GM18505 (cell line): ENCODE measurements at regions not wholly inside any gene's neighbourhood (a gene's known extent, or its start where the extent isn't known, plus 50 kb on each side); places are given as distances from the start of the nearest gene placed in this dataset.

Experiments
- ATAC-seq: cut with Tn5 transposase; IDR thresholded peaks from one replicate; pipeline ENCODE4 v1.9.1; 2021; ENCODE audit not compliant: unreplicated experiment
- POLR2A ChIP-seq: IDR thresholded peaks from 4 replicates; pipeline ENCODE4 v1.6.1; 2011; ENCODE audit warnings: borderline replicate concordance; ENCODE audit not compliant: insufficient read depth, insufficient read length; ENCODE audit errors: extremely low read depth

- ATAC-seq, result no peak
- no peak for TF ChIP-seq POLR2A
Measured at GRCh38 chr2:37855283-37856041, 69.6 kb upstream of the RMDN2 start.

GRCh38 chr2:37856101-37856751, 68.9 kb upstream of the RMDN2 start:
- ATAC-seq, result no peak
- no peak for TF ChIP-seq POLR2A

DNA sequence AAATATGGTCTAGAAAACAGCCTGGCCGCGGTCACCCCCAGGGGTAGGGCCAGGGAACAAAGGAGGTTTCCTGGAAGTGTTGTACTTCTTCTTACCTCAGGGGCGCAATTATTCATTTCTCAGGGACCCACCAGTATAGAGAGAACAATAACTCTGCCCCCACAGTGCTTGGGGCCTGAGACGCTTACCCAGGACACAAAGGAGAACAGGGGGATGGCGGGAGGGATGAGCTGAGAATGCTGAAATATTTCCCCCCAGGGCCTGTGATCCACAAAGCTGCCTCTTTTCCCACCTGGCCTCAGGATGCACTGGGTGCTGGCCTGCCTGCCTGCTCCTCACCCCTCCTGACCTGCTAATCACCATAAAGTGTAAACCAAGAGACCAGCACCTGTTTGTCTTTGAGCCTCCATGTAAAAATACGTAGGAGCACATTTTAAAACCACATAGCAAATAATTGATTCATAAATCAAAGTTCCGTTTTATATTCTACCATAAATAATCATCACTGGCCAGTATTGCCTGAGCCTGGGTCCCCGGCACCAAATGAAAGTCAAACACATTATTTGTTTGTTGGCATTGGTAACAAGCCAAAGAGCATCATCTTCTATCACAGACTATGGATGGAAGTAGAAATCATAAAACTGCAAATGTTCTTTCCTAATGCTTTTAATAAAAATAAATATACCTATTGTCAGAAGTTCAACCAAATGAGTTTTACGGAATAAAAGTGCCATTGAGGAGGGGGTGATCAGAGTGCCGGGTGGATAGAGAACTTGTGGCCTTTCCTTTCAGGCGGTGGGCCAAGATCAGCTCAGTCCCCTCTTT, 67.3 kb upstream of the RMDN2 start:
- ATAC-seq, result no peak
- no peak for TF ChIP-seq POLR2A

- TF ChIP-seq POLR2A, result no peak
- no peak for ATAC-seq
Measured at GRCh38 chr2:37858400-37858711, 66.7 kb upstream of the RMDN2 start.

GRCh38 chr2:37858725-37859267, 66.3 kb upstream of the RMDN2 start:
- ATAC-seq, result no peak
- TF ChIP-seq POLR2A, result no peak

- no peak for ATAC-seq
- no peak for TF ChIP-seq POLR2A
Measured at GRCh38 chr2:37862620-37863019, 62.5 kb upstream of the RMDN2 start.

DNA sequence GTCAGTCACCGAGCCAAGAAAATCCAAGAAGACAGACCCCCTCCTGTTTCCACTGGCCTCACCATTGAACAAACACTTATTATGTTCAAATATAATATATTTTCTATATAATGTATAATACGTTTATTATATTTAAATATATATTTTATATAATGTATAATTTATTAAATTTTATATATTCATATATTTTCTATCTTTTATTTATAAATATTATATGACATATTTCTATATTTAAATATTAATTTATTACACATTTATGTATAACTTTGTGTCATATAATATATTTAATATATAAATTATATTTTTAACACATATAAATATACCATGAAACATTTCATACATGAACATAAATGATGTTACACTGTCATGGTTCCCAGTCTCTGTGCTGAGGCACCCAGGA, 60.9 kb upstream of the RMDN2 start:
- ATAC-seq, result no peak
- no peak for TF ChIP-seq POLR2A

DNA sequence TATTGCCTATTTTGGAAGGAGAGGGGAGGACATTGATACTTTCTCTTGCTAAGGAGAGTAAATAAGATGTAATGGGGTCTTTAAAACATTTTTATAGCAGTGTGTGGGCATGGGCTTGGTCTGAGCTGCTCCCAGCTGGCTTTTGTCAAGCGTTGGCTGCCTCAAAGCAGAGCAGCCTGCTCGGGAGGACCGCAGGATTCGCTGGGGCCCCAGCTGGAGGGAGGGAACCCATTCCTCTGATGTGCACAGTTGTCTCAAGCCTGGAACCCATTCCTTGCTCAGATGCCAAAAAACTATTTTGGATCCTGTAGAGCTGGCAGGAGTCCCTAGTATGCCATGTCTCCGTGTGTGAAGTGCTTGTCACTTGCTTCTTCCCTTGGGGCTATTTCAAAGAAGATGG, 59.4 kb upstream of the RMDN2 start:
- no peak for TF ChIP-seq POLR2A
- no peak for ATAC-seq

GRCh38 chr2:37866171-37866934, 58.7 kb upstream of the RMDN2 start:
- no peak for TF ChIP-seq POLR2A
- ATAC-seq, result no peak

GRCh38 chr2:37867166-37867565, 57.9 kb upstream of the RMDN2 start:
- ATAC-seq, result no peak
- TF ChIP-seq POLR2A, result no peak

DNA sequence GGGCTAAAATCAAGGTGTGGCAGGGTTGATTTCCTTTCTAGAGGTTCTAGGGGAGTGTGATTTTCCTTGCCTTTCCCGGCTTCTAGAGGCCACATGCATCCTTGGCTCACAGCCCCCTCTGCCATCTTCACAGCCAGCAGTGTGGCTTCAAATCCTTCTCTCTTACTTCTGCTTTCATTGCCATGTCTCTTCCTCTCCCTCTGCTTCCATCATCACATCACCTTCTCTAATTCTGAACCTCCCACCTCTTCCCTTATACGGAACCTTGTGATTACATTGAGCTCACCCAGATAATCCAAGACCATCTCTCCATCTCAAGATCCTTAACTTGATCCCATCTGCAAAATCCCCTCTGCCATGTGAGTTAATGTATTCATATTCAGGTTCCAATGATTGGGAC, 56.2 kb upstream of the RMDN2 start:
- no peak for TF ChIP-seq POLR2A
- no peak for ATAC-seq

- ATAC-seq, result no peak
- no peak for TF ChIP-seq POLR2A
Measured at GRCh38 chr2:37869304-37869703, 55.8 kb upstream of the RMDN2 start.

DNA sequence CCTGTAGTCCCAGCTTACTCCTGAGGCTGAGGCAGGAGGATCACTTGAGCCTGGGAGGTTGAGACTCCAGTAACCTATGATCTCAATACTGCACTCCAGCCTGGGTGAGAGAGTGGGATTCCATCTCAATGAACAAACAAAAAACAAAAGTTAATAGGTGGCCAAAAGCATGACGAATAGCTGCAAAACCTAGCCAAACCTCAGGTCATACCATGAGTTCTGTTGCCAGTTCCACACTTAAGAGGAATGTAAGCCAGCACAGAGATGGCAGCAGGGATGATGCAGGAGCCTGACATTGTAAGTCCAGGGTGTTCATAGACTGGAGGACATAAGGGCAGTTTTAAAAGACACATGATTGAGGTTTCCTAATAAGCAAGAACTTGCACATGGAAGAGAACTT, 55.3 kb upstream of the RMDN2 start:
- no peak for TF ChIP-seq POLR2A
- ATAC-seq, result no peak
